Keratinocyte (primary cell): ENCODE measurements at regions not wholly inside any gene's neighbourhood (a gene's known extent, or its start where the extent isn't known, plus 50 kb on each side); places are given as distances from the start of the nearest gene placed in this dataset.

ENCODE experiments used
- DNase-seq: peaks from one replicate; pipeline ENCODE4 v3.0.0-alpha.2; 2011; ENCODE audit warnings: low read depth, missing footprints, low spot score
- FAIRE-seq: peaks from 2 replicates; lab custom pipeline; 2011; peaks lifted over from hg19 to GRCh38; lab: Jason Lieb, UNC
- H2AFZ ChIP-seq: 2 replicates; pipeline ENCODE4 v1.6.0; 2012; ENCODE audit warnings: low read length, control low read depth, inconsistent platforms; ENCODE audit not compliant: control insufficient read depth
- H3K27ac ChIP-seq: 2 replicates; pipeline ENCODE4 v1.5.1; 2011; ENCODE audit warnings: low read length; ENCODE audit not compliant: control insufficient read depth, insufficient read depth
- H3K27me3 ChIP-seq: 3 replicates; pipeline ENCODE4 v1.6.0; 2011; ENCODE audit warnings: low read length; ENCODE audit not compliant: control insufficient read depth, insufficient read depth; ENCODE audit errors: extremely low read depth
- H3K36me3 ChIP-seq, 2 experiments: 2 replicates in 1 of 2; 3 replicates in 1 of 2; pipeline ENCODE4 v1.5.1; 2011; ENCODE audit warnings: low read length in 2 of 2, mild to moderate bottlenecking in 1 of 2; ENCODE audit not compliant: control insufficient read depth in 2 of 2, insufficient read depth in 2 of 2; ENCODE audit errors: extremely low read depth in 1 of 2
- H3K4me1 ChIP-seq: 3 replicates; pipeline ENCODE4 v1.5.1; 2011; ENCODE audit warnings: low read length; ENCODE audit not compliant: control insufficient read depth, insufficient read depth; ENCODE audit errors: extremely low read depth
- H3K4me2 ChIP-seq: 3 replicates; pipeline ENCODE4 v1.6.0; 2011; ENCODE audit warnings: low read depth, low read length; ENCODE audit not compliant: control insufficient read depth, insufficient read depth; ENCODE audit errors: extremely low read depth
- H3K4me3 ChIP-seq, 3 experiments: fragments of 200-600 bp in 1 of 3; sonication (generic) in 1 of 3; 2 replicates in 2 of 3; 3 replicates in 1 of 3; pipeline ENCODE4 v1.5.1; 2011 to 2016; ENCODE audit warnings: low read length in 3 of 3, mild to moderate bottlenecking in 3 of 3, control low read depth in 2 of 3, inconsistent platforms in 1 of 3, low read depth in 1 of 3, mixed read lengths in 1 of 3, mixed run types in 1 of 3, moderate library complexity in 1 of 3; ENCODE audit not compliant: control insufficient read depth in 2 of 3, insufficient read depth in 2 of 3; ENCODE audit errors: extremely low read depth in 1 of 3
- H3K79me2 ChIP-seq: 2 replicates; pipeline ENCODE4 v1.6.0; 2012; ENCODE audit warnings: low read length; ENCODE audit not compliant: control insufficient read depth, insufficient read depth
- H3K9ac ChIP-seq: 3 replicates; pipeline ENCODE4 v1.6.0; 2011; ENCODE audit warnings: low read length; ENCODE audit not compliant: control insufficient read depth, insufficient read depth; ENCODE audit errors: extremely low read depth
- H3K9me1 ChIP-seq: 3 replicates; pipeline ENCODE4 v1.6.0; 2011; ENCODE audit warnings: low read length; ENCODE audit not compliant: control insufficient read depth, insufficient read depth; ENCODE audit errors: extremely low read depth
- H3K9me3 ChIP-seq: 2 replicates; pipeline ENCODE4 v1.5.1; 2012; ENCODE audit warnings: low read depth, low read length; ENCODE audit not compliant: control insufficient read depth
- H4K20me1 ChIP-seq: 3 replicates; pipeline ENCODE4 v1.6.0; 2011; ENCODE audit warnings: low read length; ENCODE audit not compliant: control insufficient read depth, insufficient read depth; ENCODE audit errors: extremely low read depth
- EZH2 ChIP-seq: IDR thresholded peaks from one replicate; pipeline ENCODE4 v1.6.1; 2012; ENCODE audit warnings: inconsistent platforms, mild to moderate bottlenecking, low read length, moderate library complexity
- dilution Hi-C: fragments of 300-500 bp; cut with MboI; formaldehyde crosslinking; loops from one replicate; pipeline ENCODE4 v1.7.0; 2020; ENCODE audit warnings: low sequenced_read_pairs; ENCODE audit not compliant: extremely low pct_ligation_motif_present
- TF ChIP-seq, protein P1 (sequence below), 3 experiments: IDR thresholded peaks in 1 of 3; conservative IDR thresholded peaks in 1 of 3; optimal IDR thresholded peaks in 1 of 3; 2 replicates in 2 of 3; 3 replicates in 1 of 3; pipeline versions ENCODE3 to v1.5.1; 2011; ENCODE audit warnings: low read length in 3 of 3, mild to moderate bottlenecking in 3 of 3, moderate library complexity in 2 of 3, control low read depth in 1 of 3, inconsistent platforms in 1 of 3; ENCODE audit not compliant: insufficient read depth in 2 of 3; ENCODE audit errors: extremely low read depth in 1 of 3

DNA sequence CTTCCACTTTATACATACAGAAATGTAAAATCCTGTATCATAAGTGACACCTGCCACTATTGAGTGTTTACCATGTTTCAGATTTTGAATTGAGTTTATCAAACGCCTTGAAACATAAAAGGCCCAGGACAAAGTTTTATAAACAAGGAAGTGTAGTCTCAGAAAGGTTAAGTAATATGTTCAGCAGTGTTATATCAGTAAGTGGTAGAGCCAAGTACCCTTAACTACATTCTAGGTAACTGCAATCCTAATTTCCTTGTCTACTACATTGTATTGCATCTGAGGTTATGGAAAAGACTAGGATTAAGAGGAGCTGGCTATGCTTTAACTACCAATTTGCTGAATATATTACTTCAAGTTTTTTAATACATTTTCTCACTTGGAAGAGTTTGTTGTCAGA, 641.6 kb downstream of the LRRC70 start:
- no peaks in the 10 kb centered on the region for H3K79me2 ChIP-seq
- no peak overlapping the region for H3K4me2 ChIP-seq
- no peak for TF ChIP-seq EZH2
- TF ChIP-seq, protein P1, sequence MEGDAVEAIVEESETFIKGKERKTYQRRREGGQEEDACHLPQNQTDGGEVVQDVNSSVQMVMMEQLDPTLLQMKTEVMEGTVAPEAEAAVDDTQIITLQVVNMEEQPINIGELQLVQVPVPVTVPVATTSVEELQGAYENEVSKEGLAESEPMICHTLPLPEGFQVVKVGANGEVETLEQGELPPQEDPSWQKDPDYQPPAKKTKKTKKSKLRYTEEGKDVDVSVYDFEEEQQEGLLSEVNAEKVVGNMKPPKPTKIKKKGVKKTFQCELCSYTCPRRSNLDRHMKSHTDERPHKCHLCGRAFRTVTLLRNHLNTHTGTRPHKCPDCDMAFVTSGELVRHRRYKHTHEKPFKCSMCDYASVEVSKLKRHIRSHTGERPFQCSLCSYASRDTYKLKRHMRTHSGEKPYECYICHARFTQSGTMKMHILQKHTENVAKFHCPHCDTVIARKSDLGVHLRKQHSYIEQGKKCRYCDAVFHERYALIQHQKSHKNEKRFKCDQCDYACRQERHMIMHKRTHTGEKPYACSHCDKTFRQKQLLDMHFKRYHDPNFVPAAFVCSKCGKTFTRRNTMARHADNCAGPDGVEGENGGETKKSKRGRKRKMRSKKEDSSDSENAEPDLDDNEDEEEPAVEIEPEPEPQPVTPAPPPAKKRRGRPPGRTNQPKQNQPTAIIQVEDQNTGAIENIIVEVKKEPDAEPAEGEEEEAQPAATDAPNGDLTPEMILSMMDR (optimal IDR thresholded peaks at IDR 0.05 in 1 of 3, IDR thresholded peaks at IDR 0.05 in 1 of 3, conservative IDR thresholded peaks at IDR 0.05 in 1 of 3; ENCODE audit: extremely low read depth in 1 of 3, insufficient read depth in 2 of 3, low read length in 3 of 3) = no peak
- no peak overlapping the region for H2AFZ ChIP-seq
- H3K27ac ChIP-seq = no peak overlapping the region
- H3K9me1 ChIP-seq = no peaks in the 10 kb centered on the region
- dilution Hi-C loops = no loop called here
- H4K20me1 ChIP-seq = no peaks in the 10 kb centered on the region
- no peak overlapping the region for H3K4me3 ChIP-seq
- FAIRE-seq (no peak), DNase-seq (no peak)
- no peak overlapping the region for H3K9ac ChIP-seq
- no peaks in the 10 kb centered on the region for H3K36me3 ChIP-seq
- no peaks in the 10 kb centered on the region for H3K27me3 ChIP-seq
- no peaks in the 10 kb centered on the region for H3K4me1 ChIP-seq
- no peaks in the 10 kb centered on the region for H3K9me3 ChIP-seq

DNA sequence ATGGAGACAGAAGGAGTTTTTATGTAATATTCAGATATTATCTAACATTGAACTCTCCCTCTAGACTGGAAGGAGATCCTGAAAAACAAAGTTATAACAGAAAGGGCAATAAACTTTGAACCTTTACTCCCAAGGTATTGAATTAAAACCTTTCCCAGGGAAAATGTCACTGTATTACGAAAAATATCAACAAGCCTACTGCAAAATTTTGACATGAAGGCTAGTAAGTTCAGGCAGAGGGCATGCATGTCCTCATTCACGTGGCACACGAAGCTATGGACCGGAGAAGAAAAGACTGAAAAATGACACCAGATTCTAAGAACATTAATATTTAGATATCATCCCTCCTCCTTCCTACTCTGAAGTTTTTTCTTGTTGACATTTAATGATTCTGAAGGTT, 638.8 kb downstream of the LRRC70 start:
- no peak overlapping the region for H3K9ac ChIP-seq
- no peaks in the 10 kb centered on the region for H3K27me3 ChIP-seq
- dilution Hi-C loops = no loop called here
- no peak overlapping the region for H3K4me3 ChIP-seq
- DNase-seq (no peak), FAIRE-seq (no peak)
- no peaks in the 10 kb centered on the region for H3K79me2 ChIP-seq
- H2AFZ ChIP-seq = no peak overlapping the region
- no peaks in the 10 kb centered on the region for H3K9me3 ChIP-seq
- TF ChIP-seq, protein P1 (optimal IDR thresholded peaks at IDR 0.05 in 1 of 3, IDR thresholded peaks at IDR 0.05 in 1 of 3, conservative IDR thresholded peaks at IDR 0.05 in 1 of 3; ENCODE audit: extremely low read depth in 1 of 3, insufficient read depth in 2 of 3, low read length in 3 of 3) = no peak
- TF ChIP-seq EZH2 = no peak
- H3K27ac ChIP-seq = no peak overlapping the region
- H4K20me1 ChIP-seq = no peaks in the 10 kb centered on the region
- no peaks in the 10 kb centered on the region for H3K36me3 ChIP-seq
- H3K4me1 ChIP-seq = no peaks in the 10 kb centered on the region
- H3K4me2 ChIP-seq = no peak overlapping the region
- no peaks in the 10 kb centered on the region for H3K9me1 ChIP-seq
